Fibroblast of lung (primary cell): ENCODE measurements at regions not wholly inside any gene's neighbourhood (a gene's known extent, or its start where the extent isn't known, plus 50 kb on each side); places are given as distances from the start of the nearest gene placed in this dataset.

Experiments
- CTCF ChIP-seq, 2 donors: IDR thresholded peaks in 1 of 2; conservative IDR thresholded peaks in 1 of 2; 1 replicate in 1 of 2; 2 replicates in 1 of 2; pipeline ENCODE4 v1.5.1; 2011 to 2012; ENCODE audit warnings: low read length in 2 of 2, control low read depth in 1 of 2, inconsistent platforms in 1 of 2, low read depth in 1 of 2, mild to moderate bottlenecking in 1 of 2
- EZH2 ChIP-seq: IDR thresholded peaks from 2 replicates; pipeline ENCODE4 v1.5.1; 2012; ENCODE audit warnings: low read length, control low read depth, mild to moderate bottlenecking; ENCODE audit errors: missing control alignments

- TF ChIP-seq CTCF (conservative IDR thresholded peaks at IDR 0.05 in 1 of 2, IDR thresholded peaks at IDR 0.05 in 1 of 2; ENCODE audit: low read depth in 1 of 2, low read length in 2 of 2) (no peak), EZH2 (no peak)
Observed at GRCh38 chr1:47663286-47663685, 225.4 kb downstream of the FOXD2 start.
